GM12878 (cell line): ENCODE measurements at regions not wholly inside any gene's neighbourhood (a gene's known extent, or its start where the extent isn't known, plus 50 kb on each side); places are given as distances from the start of the nearest gene placed in this dataset.

Experiments used
- ATAC-seq: fragments of 200-7000 bp; cut with Tn5 transposase; 3 replicates; pipeline ENCODE4 v1.9.1; 2020; ENCODE audit warnings: mild to moderate bottlenecking, moderate library complexity
- BruUV-seq: library from RNA; stranded (reverse); fragments of 400-500 nt; replicated peaks from 2 replicates; lab custom pipeline; 2021; lab: Mats Ljungman, UMichigan
- CTCF ChIA-PET: fragments of 300-600 bp; sonication (Branson Sonifier 250); formaldehyde crosslinking; extraction: SDS; loops from one replicate; lab custom pipeline; 2021; ENCODE audit warnings: inconsistent platforms; lab: Yijun Ruan, JAX
- POLR2A ChIA-PET: fragments of 350-600 bp; formaldehyde crosslinking; extraction: SDS; loops from one replicate; lab custom pipeline; 2021; ENCODE audit warnings: inconsistent platforms; lab: Charles Lee
- RAD21 ChIA-PET: fragments of 300-600 bp; sonication (Branson Sonifier 250); formaldehyde crosslinking; loops from one replicate; lab custom pipeline; 2023; ENCODE audit warnings: antibody characterized with exemption; ENCODE audit not compliant: unreplicated experiment; lab: Charles Lee
- SMC1A ChIA-PET: fragments of 300-600 bp; sonication (Branson Sonifier 250); formaldehyde crosslinking; loops from one replicate; lab custom pipeline; 2023; ENCODE audit not compliant: unreplicated experiment, uncharacterized antibody; lab: Charles Lee
- DNase-seq: peaks from one replicate; pipeline ENCODE4 v3.0.0-alpha.2; 2011; ENCODE audit warnings: low read depth, low spot score
- FAIRE-seq: peaks from 3 replicates; lab custom pipeline; 2011; peaks lifted over from hg19 to GRCh38; lab: Jason Lieb, UNC
- H2AFZ ChIP-seq: 2 replicates; pipeline ENCODE4 v1.6.0; 2011; ENCODE audit warnings: low read depth, low read length, control low read depth; ENCODE audit not compliant: control insufficient read depth
- H3K27ac ChIP-seq: 2 replicates; pipeline ENCODE4 v1.5.1; 2011; ENCODE audit warnings: control low read depth; ENCODE audit not compliant: control insufficient read depth, insufficient read depth
- H3K27me3 ChIP-seq, 2 experiments: replicated peaks in 1 of 2; 2 replicates each; pipeline versions ENCODE4 v1.6.0 to v1.6.1; 2011; ENCODE audit warnings: low read length in 1 of 2; ENCODE audit not compliant: control insufficient read depth in 2 of 2, insufficient read depth in 2 of 2
- H3K36me3 ChIP-seq, 2 experiments: 2 replicates each; pipeline ENCODE4 v1.5.1; 2011; ENCODE audit warnings: low read length in 1 of 2; ENCODE audit not compliant: control insufficient read depth in 2 of 2, insufficient read depth in 2 of 2
- H3K4me1 ChIP-seq: 2 replicates; pipeline ENCODE4 v1.6.1; 2011; ENCODE audit warnings: mild to moderate bottlenecking, low read length, moderate library complexity, mixed read lengths; ENCODE audit not compliant: control insufficient read depth, insufficient read depth
- H3K4me2 ChIP-seq: 2 replicates; pipeline ENCODE4 v1.6.0; 2011; ENCODE audit warnings: control low read depth; ENCODE audit not compliant: control insufficient read depth, insufficient read depth
- H3K4me3 ChIP-seq: fragments of 200-600 bp; sonication (generic); 2 replicates; pipeline ENCODE4 v1.5.1; 2016
- H3K79me2 ChIP-seq: 2 replicates; pipeline ENCODE4 v1.6.0; 2011; ENCODE audit warnings: low read length; ENCODE audit not compliant: control insufficient read depth, insufficient read depth
- H3K9ac ChIP-seq: 2 replicates; pipeline ENCODE4 v1.8.0; 2011; ENCODE audit warnings: low read length, control low read depth, mixed read lengths; ENCODE audit not compliant: control insufficient read depth, insufficient read depth
- H3K9me3 ChIP-seq: replicated peaks from 3 replicates; pipeline ENCODE4 v1.5.1; 2011; ENCODE audit warnings: mild to moderate bottlenecking, low read length; ENCODE audit not compliant: control insufficient read depth, insufficient read depth
- H4K20me1 ChIP-seq: 2 replicates; pipeline ENCODE4 v1.6.0; 2011; ENCODE audit not compliant: control insufficient read depth, insufficient read depth
- BACH1 ChIP-seq: fragments of 450-650 bp; IDR thresholded peaks from 2 replicates; pipeline ENCODE4 v1.6.1; 2017; ENCODE audit warnings: mild to moderate bottlenecking, borderline replicate concordance
- BCL11A ChIP-seq: IDR thresholded peaks from 2 replicates; pipeline ENCODE4 v1.6.1; 2011; ENCODE audit warnings: low read depth, low read length
- BHLHE40 ChIP-seq, 2 experiments: fragments of 450-650 bp in 1 of 2; IDR thresholded peaks; 2 replicates each; pipeline ENCODE4 v1.6.1; 2011 to 2017; ENCODE audit warnings: low read depth in 2 of 2, borderline replicate concordance in 1 of 2, improper control_type of control experiment in 1 of 2, low read length in 1 of 2, mild to moderate bottlenecking in 1 of 2
- BMI1 ChIP-seq: fragments of 450-650 bp; IDR thresholded peaks from 2 replicates; pipeline ENCODE4 v1.6.1; 2016; ENCODE audit warnings: mild to moderate bottlenecking, moderate library complexity, borderline replicate concordance
- CREM ChIP-seq: IDR thresholded peaks from 2 replicates; pipeline ENCODE4 v1.6.1; 2014; ENCODE audit warnings: antibody characterized with exemption, low read depth
- ESRRA ChIP-seq: IDR thresholded peaks from 2 replicates; pipeline ENCODE4 v1.6.1; 2012; ENCODE audit warnings: mild to moderate bottlenecking, low read length, improper control_type of control experiment
- IKZF2 ChIP-seq, 2 experiments: fragments of 450-650 bp; IDR thresholded peaks; 2 replicates each; pipeline ENCODE4 v1.6.1; 2017; ENCODE audit warnings: mild to moderate bottlenecking in 2 of 2, moderate library complexity in 2 of 2
- IRF4 ChIP-seq: IDR thresholded peaks from 2 replicates; pipeline ENCODE4 v1.6.1; 2011; ENCODE audit warnings: low read depth, low read length
- NFYB ChIP-seq: IDR thresholded peaks from 2 replicates; pipeline ENCODE4 v1.6.1; 2011; ENCODE audit warnings: low read depth, mild to moderate bottlenecking, low read length, improper control_type of control experiment, moderate library complexity; ENCODE audit not compliant: insufficient read depth
- NRF1 ChIP-seq: conservative IDR thresholded peaks from 2 replicates; pipeline ENCODE4 v1.6.1; 2011; ENCODE audit warnings: mild to moderate bottlenecking, low read depth, low read length, improper control_type of control experiment
- RUNX3 ChIP-seq: IDR thresholded peaks from 2 replicates; pipeline ENCODE4 v1.6.1; 2012; ENCODE audit warnings: low read length, inconsistent platforms
- SP1 ChIP-seq: IDR thresholded peaks from one replicate; pipeline ENCODE4 v1.6.1; 2011; ENCODE audit warnings: low read depth, low read length
- SPI1 ChIP-seq: IDR thresholded peaks from 2 replicates; pipeline ENCODE4 v1.6.1; 2011; ENCODE audit warnings: low read depth, mild to moderate bottlenecking, low read length, moderate library complexity, borderline replicate concordance; ENCODE audit not compliant: insufficient read depth
- SRF ChIP-seq, 2 experiments: IDR thresholded peaks; 2 replicates each; pipeline ENCODE4 v1.6.1; 2011; ENCODE audit warnings: low read depth in 2 of 2, low read length in 2 of 2, mild to moderate bottlenecking in 1 of 2, moderate library complexity in 1 of 2
- SUPT20H ChIP-seq: IDR thresholded peaks from 2 replicates; pipeline ENCODE4 v1.6.1; 2011; ENCODE audit warnings: low read depth, mild to moderate bottlenecking, low read length, moderate library complexity, borderline replicate concordance; ENCODE audit not compliant: control insufficient read depth
- ZNF384 ChIP-seq: IDR thresholded peaks from 2 replicates; pipeline ENCODE4 v1.6.1; 2012; ENCODE audit warnings: low read depth, mild to moderate bottlenecking, low read length, improper control_type of control experiment, borderline replicate concordance
- ZZZ3 ChIP-seq: IDR thresholded peaks from 2 replicates; pipeline ENCODE4 v1.6.1; 2011; ENCODE audit warnings: low read depth; ENCODE audit not compliant: control insufficient read depth, insufficient read length
- WGBS: methylation state at CpG from one replicate; pipeline ENCODE4 v1.1.6; 2016; ENCODE audit warnings: low lambda C conversion rate; ENCODE audit not compliant: insufficient replicate concordance, insufficient coverage; ENCODE audit errors: missing lambda C conversion rate; 5-methylcytosine and 5-hydroxymethylcytosine counted together
- in situ Hi-C: fragments of 300-500 bp; cut with MboI; formaldehyde crosslinking; loops from 9 replicates; pipeline ENCODE4 v1.14.3; 2018; ENCODE audit warnings: mixed read lengths
- intact Hi-C: fragments of 100-400 bp; cut with micrococcal nuclease; formaldehyde crosslinking; loops from one replicate; pipeline ENCODE4 v1.14.2; 2022; ENCODE audit not compliant: unreplicated experiment
- TF ChIP-seq, protein P1 (sequence below): fragments of 150-350 bp; IDR thresholded peaks from 2 replicates; pipeline ENCODE4 v1.6.1; 2016; ENCODE audit warnings: low read depth, low read length

DNA sequence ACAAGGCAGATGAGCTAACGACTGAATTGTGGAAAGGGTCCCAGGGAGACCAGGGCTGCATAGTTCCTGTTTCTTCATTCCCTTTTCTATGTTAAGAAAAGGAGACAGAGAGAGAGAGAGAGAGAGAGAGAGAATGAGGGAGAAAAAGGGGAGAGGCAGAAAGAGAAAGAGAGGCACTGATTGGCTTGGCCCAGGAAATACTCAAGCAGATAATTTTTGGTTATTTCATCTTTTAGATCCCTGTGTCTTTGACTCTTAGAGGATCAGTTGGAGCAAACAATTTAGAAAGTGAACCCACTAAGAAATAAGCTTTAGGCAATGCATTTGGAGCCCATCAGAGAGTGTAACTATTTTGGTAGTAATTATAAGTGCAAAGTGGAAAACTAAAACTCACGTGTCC, 103.4 kb downstream of the CEP44 start:
- Histone ChIP-seq H3K27ac (no peak overlapping the region), H4K20me1 (no peaks in the 10 kb centered on the region), H3K4me2 (no peak overlapping the region), H3K9me3 (no peaks in the 10 kb centered on the region), H2AFZ (no peak overlapping the region), H3K9ac (no peak overlapping the region), H3K27me3 (no peaks in the 10 kb centered on the region), H3K79me2 (no peaks in the 10 kb centered on the region), H3K36me3 (no peaks in the 10 kb centered on the region), H3K4me1 (no peaks in the 10 kb centered on the region), H3K4me3 (no peak overlapping the region)
- ChIA-PET CTCF (no interaction called here), SMC1A (interaction anchor here (0.6 to 1.0 kb wide), 2 partner anchors 14 to 27 kb away, joined by 3 read pairs; no protein-coding TSS in a partner anchor), POLR2A (no interaction called here), RAD21 (no interaction called here)
- WGBS: 11% methylated on average over 2 of the region's 2 CpGs
- TF ChIP-seq BACH1 (no peak), BHLHE40 (IDR thresholded peaks at IDR 0.05; ENCODE audit: borderline replicate concordance in 1 of 2, low read depth in 2 of 2, low read length in 1 of 2) (no peak), BCL11A (no peak), CREM (no peak), ZZZ3 (no peak)
- BruUV-seq: no TSS peak
- DNase-seq (no peak), ATAC-seq (no peak), FAIRE-seq (no peak)
- intact Hi-C loops: no loop called here
- in situ Hi-C loops: no loop called here

- Histone ChIP-seq H3K4me1 (no peaks in the 10 kb centered on the region), H4K20me1 (no peaks in the 10 kb centered on the region), H3K79me2 (no peaks in the 10 kb centered on the region), H3K9me3 (no peaks in the 10 kb centered on the region), H3K27me3 (no peaks in the 10 kb centered on the region), H3K9ac (no peak overlapping the region), H3K27ac (no peak overlapping the region), H3K4me3 (no peak overlapping the region), H3K4me2 (no peak overlapping the region), H3K36me3 (no peaks in the 10 kb centered on the region), H2AFZ (no peak overlapping the region)
- intact Hi-C loops: no loop called here
- BruUV-seq: no TSS peak
- ATAC-seq (no peak), DNase-seq (no peak), FAIRE-seq (no peak)
- ChIA-PET POLR2A (no interaction called here), CTCF (no interaction called here), RAD21 (no interaction called here), SMC1A (no interaction called here)
- 46% methylated on average over 6 of the region's 6 CpGs for WGBS
- in situ Hi-C loops: no loop called here
- no peak for TF ChIP-seq SRF (IDR thresholded peaks at IDR 0.05; ENCODE audit: low read depth in 2 of 2, low read length in 2 of 2)
- no peak for TF ChIP-seq SP1
- no peak for TF ChIP-seq IRF4
- TF ChIP-seq IKZF2 (IDR thresholded peaks at IDR 0.05): no peak
- TF ChIP-seq NRF1: no peak
- TF ChIP-seq, protein P1, sequence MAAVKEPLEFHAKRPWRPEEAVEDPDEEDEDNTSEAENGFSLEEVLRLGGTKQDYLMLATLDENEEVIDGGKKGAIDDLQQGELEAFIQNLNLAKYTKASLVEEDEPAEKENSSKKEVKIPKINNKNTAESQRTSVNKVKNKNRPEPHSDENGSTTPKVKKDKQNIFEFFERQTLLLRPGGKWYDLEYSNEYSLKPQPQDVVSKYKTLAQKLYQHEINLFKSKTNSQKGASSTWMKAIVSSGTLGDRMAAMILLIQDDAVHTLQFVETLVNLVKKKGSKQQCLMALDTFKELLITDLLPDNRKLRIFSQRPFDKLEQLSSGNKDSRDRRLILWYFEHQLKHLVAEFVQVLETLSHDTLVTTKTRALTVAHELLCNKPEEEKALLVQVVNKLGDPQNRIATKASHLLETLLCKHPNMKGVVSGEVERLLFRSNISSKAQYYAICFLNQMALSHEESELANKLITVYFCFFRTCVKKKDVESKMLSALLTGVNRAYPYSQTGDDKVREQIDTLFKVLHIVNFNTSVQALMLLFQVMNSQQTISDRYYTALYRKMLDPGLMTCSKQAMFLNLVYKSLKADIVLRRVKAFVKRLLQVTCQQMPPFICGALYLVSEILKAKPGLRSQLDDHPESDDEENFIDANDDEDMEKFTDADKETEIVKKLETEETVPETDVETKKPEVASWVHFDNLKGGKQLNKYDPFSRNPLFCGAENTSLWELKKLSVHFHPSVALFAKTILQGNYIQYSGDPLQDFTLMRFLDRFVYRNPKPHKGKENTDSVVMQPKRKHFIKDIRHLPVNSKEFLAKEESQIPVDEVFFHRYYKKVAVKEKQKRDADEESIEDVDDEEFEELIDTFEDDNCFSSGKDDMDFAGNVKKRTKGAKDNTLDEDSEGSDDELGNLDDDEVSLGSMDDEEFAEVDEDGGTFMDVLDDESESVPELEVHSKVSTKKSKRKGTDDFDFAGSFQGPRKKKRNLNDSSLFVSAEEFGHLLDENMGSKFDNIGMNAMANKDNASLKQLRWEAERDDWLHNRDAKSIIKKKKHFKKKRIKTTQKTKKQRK: no peak
- no peak for TF ChIP-seq NFYB
- no peak for TF ChIP-seq ZNF384
- TF ChIP-seq ESRRA: no peak
- no peak for TF ChIP-seq SUPT20H
- no peak for TF ChIP-seq BMI1
- TF ChIP-seq SPI1: no peak
- TF ChIP-seq RUNX3: no peak
Measured at GRCh38 chr4:174383783-174384182, 100.1 kb downstream of the CEP44 start.
